ENCODE measurements at regions not wholly inside any gene's neighbourhood (a gene's known extent, or its start where the extent isn't known, plus 50 kb on each side); places are given as distances from the start of the nearest gene placed in this dataset.

DNA sequence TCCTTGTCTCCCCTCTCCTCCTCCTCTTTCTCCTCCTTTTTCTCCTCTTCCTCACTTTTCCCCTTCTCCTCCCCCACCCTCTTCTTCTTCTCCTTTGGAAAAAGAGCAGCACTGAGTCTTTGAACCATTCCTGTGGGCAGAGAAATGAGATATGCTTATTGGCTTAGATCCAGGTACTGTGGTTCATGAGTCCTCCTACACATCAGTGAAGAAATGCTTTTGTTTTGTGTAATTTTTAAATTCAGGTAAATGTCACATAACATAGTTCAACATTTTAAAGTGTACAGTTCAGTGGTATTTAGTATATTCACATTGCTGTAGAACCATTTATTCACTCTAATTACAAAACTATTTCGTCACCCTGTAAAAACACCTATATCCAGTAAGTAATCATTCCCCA, 402.1 kb downstream of the AACS start:
- TF ChIP-seq, protein P1, sequence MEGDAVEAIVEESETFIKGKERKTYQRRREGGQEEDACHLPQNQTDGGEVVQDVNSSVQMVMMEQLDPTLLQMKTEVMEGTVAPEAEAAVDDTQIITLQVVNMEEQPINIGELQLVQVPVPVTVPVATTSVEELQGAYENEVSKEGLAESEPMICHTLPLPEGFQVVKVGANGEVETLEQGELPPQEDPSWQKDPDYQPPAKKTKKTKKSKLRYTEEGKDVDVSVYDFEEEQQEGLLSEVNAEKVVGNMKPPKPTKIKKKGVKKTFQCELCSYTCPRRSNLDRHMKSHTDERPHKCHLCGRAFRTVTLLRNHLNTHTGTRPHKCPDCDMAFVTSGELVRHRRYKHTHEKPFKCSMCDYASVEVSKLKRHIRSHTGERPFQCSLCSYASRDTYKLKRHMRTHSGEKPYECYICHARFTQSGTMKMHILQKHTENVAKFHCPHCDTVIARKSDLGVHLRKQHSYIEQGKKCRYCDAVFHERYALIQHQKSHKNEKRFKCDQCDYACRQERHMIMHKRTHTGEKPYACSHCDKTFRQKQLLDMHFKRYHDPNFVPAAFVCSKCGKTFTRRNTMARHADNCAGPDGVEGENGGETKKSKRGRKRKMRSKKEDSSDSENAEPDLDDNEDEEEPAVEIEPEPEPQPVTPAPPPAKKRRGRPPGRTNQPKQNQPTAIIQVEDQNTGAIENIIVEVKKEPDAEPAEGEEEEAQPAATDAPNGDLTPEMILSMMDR (IDR thresholded peaks at IDR 0.05; ENCODE audit: insufficient read depth, low read depth, low read length) = no peak
- DNase-seq (ENCODE audit: low read depth) = no peak
- no peak overlapping the region for H3K4me3 ChIP-seq (ENCODE audit: low read depth, low read length)

DNA sequence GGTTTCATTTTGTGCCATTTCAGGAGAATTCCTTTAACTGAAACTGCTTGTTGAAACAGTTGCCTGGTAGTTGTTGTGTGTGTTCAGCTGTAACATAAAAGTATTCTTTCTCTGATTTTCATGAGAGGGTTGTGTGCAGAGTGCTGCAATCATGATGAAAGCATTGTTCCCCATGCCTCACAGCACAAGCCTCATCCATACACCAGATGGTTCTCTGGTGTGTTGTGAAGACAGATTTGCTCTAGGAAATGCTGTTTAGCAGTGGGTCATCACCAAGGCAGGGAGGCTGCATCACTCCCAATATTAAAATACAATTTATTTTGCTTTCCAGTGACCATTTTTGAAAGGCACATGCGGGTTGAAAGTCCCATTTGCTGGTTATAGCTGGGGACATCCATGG, 404.4 kb downstream of the AACS start:
- DNase-seq (ENCODE audit: low read depth) = no peak
- no peak overlapping the region for H3K4me3 ChIP-seq (ENCODE audit: low read depth, low read length)
- TF ChIP-seq, protein P1 (IDR thresholded peaks at IDR 0.05; ENCODE audit: insufficient read depth, low read depth, low read length) = no peak

DNA sequence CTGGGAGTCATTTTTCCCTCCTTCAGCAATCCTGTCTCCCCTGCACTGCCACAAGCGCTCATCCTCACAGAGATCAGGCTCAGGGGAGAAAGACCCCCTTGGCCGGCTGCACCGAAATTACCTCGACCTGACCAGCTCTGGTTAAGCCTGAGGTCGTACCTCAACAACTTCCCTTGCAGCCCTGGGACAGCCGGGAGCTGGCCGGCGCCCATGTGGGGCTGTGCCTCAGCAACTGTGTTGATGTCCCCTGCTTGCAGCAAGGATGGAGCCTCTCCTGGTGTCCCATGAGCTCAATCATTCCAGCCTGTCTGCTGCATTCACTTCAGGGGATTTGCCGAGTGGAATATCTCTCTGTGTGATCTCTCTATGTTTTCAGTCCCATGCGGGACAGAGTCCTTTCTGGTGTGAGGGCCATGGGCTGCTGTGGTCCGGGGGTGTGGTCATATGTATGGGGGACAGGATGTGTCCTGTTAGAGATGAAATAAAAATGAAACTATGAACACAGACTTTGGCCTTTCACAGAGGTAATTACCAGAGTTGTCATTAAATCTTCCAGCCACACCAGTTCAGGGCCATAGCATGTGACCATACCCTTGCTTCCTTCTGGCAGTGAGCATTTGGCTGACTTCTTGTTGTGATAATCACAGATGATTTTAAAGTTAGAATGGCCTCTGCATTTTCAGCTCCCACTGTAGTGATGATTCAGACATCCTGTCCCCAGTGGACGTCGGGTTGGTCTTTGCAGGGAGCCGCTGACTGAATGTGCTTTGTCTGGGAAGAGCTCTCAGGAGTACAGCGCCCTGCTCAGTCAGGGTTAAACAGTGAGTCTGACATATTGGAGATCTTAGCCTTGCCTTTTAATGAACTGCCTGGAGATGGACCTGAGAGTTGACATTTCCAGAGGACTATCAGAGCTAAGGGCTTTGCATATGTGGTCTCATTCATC, 405.9 kb downstream of the AACS start:
- TF ChIP-seq, protein P1 (IDR thresholded peaks at IDR 0.05; ENCODE audit: insufficient read depth, low read depth, low read length) = no peak
- no peak overlapping the region for H3K4me3 ChIP-seq (ENCODE audit: low read depth, low read length)
- DNase-seq (ENCODE audit: low read depth) = peak; percentile 2

DNA sequence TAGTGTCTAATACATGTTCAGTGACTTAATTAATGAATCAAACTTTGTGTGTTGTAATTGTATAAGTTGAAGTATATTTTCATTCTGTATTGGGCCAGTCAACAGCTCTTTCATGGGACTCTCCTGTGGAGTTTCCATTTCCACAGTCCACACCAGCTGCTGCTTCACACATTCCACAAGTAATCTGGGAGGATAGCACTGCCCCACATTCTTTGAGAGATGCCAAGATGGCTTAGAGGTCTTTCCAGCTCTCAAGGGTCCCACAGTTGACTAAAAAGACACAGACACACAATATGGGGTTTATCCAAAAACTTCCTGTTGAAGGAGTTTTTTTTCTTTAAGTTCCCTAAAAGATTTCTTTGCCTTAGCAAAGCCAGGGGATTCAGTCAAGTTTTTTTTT, 408.3 kb downstream of the AACS start:
- DNase-seq (ENCODE audit: low read depth) = no peak
- TF ChIP-seq, protein P1 (IDR thresholded peaks at IDR 0.05; ENCODE audit: insufficient read depth, low read depth, low read length) = no peak
- no peak overlapping the region for H3K4me3 ChIP-seq (ENCODE audit: low read depth, low read length)

DNA sequence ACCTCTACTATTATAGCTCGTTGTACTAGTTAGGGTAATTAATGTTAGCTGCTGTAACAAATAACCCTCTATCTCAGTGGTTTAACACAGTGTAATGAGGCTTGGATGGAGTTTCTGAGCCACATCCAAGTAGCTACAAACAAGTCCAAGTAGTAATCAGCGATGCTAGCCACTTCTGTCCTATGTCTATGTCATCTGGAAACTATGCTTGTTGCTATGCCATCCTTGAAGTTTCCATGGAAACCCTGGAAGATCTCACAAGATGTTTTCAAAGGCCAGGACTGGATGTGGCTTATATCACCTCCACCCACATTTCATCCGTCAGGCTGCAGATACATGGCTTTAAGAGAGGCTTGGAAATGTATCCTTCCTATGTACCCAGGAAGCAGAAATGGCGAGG, 422.1 kb downstream of the AACS start:
- TF ChIP-seq, protein P1 (IDR thresholded peaks at IDR 0.05; ENCODE audit: insufficient read depth, low read depth, low read length) = no peak
- no peak overlapping the region for H3K4me3 ChIP-seq (ENCODE audit: low read depth, low read length)
- no peak for DNase-seq (ENCODE audit: low read depth)

DNA sequence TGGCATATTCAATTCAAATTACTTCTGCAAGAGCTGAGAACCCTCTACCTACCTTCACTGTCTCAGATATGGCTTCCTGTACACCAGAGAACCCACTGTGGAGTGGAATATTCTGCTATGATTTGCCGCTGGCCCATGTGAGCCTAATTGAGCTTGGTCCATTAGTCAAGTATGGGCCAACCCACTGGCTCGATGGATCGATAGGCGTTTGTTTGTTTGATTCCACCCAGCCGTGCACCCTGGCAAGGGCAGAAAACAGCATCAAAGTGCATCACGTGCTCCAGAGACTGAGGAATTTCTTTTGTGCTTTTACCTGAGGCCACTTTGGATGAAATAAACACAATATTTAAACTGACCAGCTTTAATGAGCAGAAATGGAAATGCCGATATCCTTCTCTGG, 426.3 kb downstream of the AACS start:
- H3K4me3 ChIP-seq (ENCODE audit: low read depth, low read length) = no peak overlapping the region
- TF ChIP-seq, protein P1 (IDR thresholded peaks at IDR 0.05; ENCODE audit: insufficient read depth, low read depth, low read length) = no peak
- DNase-seq (ENCODE audit: low read depth) = no peak
